Vagina (tissue), 2 donors: ENCODE measurements at regions not wholly inside any gene's neighbourhood (a gene's known extent, or its start where the extent isn't known, plus 50 kb on each side); places are given as distances from the start of the nearest gene placed in this dataset.

Experiments
- DNase-seq, 2 donors: peaks; one replicate each; pipeline ENCODE4 v3.0.0-alpha.2; 2017; ENCODE audit errors: extremely low spot score in 2 of 2
- H3K27ac ChIP-seq: fragments of 200-600 bp; sonication (generic); one replicate; pipeline ENCODE4 v1.5.1; 2019
- H3K27me3 ChIP-seq: fragments of 200-600 bp; sonication (generic); one replicate; pipeline ENCODE4 v1.5.1; 2019
- H3K36me3 ChIP-seq, 2 donors: fragments of 200-600 bp; sonication (generic); one replicate each; pipeline ENCODE4 v1.5.1; 2017 to 2019
- H3K4me1 ChIP-seq: fragments of 200-600 bp; sonication (generic); one replicate; pipeline ENCODE4 v1.5.1; 2019
- H3K4me3 ChIP-seq, 2 donors: fragments of 200-600 bp; sonication (generic); 1 replicate in 1 of 2; 2 replicates in 1 of 2; pipeline ENCODE4 v1.5.1; 2016 to 2019
- H3K9me3 ChIP-seq: fragments of 200-600 bp; sonication (generic); one replicate; pipeline ENCODE4 v1.5.1; 2019
- POLR2A ChIP-seq, 2 donors: fragments of 450-650 bp; IDR thresholded peaks; one replicate each; pipeline ENCODE4 v1.6.1; 2017; ENCODE audit warnings: antibody characterized with exemption in 2 of 2, mild to moderate bottlenecking in 2 of 2, moderate library complexity in 2 of 2
- POLR2AphosphoS5 ChIP-seq, 2 donors: sonication (generic); formaldehyde crosslinking; IDR thresholded peaks; one replicate each; pipeline ENCODE4 v1.9.0; 2017; ENCODE audit warnings: antibody characterized with exemption in 2 of 2, mild to moderate bottlenecking in 2 of 2, low read depth in 1 of 2; ENCODE audit not compliant: insufficient read depth in 1 of 2
- intact Hi-C: fragments of 100-400 bp; cut with DNase I; formaldehyde crosslinking; loops from one replicate; pipeline ENCODE4 v1.15.1; 2023
- TF ChIP-seq, protein P1 (sequence below), 3 experiments: fragments of 450-650 bp in 2 of 3; fragments of 200-600 bp in 1 of 3; sonication (generic) in 1 of 3; IDR thresholded peaks; one replicate each; pipeline ENCODE4 v1.5.1; 2017 to 2019; ENCODE audit warnings: antibody characterized with exemption in 3 of 3, mild to moderate bottlenecking in 2 of 3, moderate library complexity in 2 of 3

DNA sequence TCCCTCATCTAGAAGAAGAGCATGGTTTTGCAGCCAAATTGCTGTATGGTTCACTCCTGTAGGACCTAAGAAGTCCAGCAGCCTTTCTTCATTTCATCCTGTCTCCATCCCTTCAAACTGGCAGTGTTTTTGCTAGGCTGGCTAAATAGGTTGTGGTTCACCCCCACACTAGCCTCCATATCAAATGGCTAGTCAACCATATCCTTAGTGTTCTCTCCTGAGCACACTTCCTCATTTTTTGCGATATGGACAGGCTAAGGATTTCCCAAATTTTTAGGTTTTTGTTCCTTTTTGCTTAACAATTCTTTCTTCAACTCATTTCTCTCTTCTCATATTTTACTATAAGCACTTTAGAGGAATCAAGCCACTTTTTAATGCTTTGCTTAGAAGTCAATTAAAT, 98.8 kb upstream of the NOCT start:
- DNase-seq, result no peak
- no peak for TF ChIP-seq POLR2A (IDR thresholded peaks at IDR 0.05)
- no peak for TF ChIP-seq POLR2AphosphoS5 (IDR thresholded peaks at IDR 0.05; ENCODE audit: insufficient read depth in 1 of 2, low read depth in 1 of 2)
- TF ChIP-seq, protein P1, sequence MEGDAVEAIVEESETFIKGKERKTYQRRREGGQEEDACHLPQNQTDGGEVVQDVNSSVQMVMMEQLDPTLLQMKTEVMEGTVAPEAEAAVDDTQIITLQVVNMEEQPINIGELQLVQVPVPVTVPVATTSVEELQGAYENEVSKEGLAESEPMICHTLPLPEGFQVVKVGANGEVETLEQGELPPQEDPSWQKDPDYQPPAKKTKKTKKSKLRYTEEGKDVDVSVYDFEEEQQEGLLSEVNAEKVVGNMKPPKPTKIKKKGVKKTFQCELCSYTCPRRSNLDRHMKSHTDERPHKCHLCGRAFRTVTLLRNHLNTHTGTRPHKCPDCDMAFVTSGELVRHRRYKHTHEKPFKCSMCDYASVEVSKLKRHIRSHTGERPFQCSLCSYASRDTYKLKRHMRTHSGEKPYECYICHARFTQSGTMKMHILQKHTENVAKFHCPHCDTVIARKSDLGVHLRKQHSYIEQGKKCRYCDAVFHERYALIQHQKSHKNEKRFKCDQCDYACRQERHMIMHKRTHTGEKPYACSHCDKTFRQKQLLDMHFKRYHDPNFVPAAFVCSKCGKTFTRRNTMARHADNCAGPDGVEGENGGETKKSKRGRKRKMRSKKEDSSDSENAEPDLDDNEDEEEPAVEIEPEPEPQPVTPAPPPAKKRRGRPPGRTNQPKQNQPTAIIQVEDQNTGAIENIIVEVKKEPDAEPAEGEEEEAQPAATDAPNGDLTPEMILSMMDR (IDR thresholded peaks at IDR 0.05), result no peak

GRCh38 chr4:138915756-138916155, 99.8 kb upstream of the NOCT start:
- peaks cover 9% of the 10 kb centered on the region for H3K4me1 ChIP-seq
- no peak for DNase-seq
- H3K27ac ChIP-seq, result no peak overlapping the region
- TF ChIP-seq POLR2AphosphoS5 (IDR thresholded peaks at IDR 0.05; ENCODE audit: insufficient read depth in 1 of 2, low read depth in 1 of 2), result no peak
- TF ChIP-seq POLR2A (IDR thresholded peaks at IDR 0.05), result no peak
- TF ChIP-seq, protein P1 (IDR thresholded peaks at IDR 0.05), result no peak
- H3K9me3 ChIP-seq, result no peaks in the 10 kb centered on the region
- intact Hi-C loops, result no loop called here
- no peaks in the 10 kb centered on the region for H3K27me3 ChIP-seq
- no peaks in the 10 kb centered on the region for H3K36me3 ChIP-seq
- no peak overlapping the region for H3K4me3 ChIP-seq

More for the DNA sequence above, 98.8 kb upstream of the NOCT start:
- no peak overlapping the region for H3K4me3 ChIP-seq
- no peaks in the 10 kb centered on the region for H3K36me3 ChIP-seq
- no peaks in the 10 kb centered on the region for H3K27me3 ChIP-seq
- H3K9me3 ChIP-seq, result no peaks in the 10 kb centered on the region
- intact Hi-C loops, result no loop called here
- H3K4me1 ChIP-seq, result no peaks in the 10 kb centered on the region
- no peak overlapping the region for H3K27ac ChIP-seq

DNA sequence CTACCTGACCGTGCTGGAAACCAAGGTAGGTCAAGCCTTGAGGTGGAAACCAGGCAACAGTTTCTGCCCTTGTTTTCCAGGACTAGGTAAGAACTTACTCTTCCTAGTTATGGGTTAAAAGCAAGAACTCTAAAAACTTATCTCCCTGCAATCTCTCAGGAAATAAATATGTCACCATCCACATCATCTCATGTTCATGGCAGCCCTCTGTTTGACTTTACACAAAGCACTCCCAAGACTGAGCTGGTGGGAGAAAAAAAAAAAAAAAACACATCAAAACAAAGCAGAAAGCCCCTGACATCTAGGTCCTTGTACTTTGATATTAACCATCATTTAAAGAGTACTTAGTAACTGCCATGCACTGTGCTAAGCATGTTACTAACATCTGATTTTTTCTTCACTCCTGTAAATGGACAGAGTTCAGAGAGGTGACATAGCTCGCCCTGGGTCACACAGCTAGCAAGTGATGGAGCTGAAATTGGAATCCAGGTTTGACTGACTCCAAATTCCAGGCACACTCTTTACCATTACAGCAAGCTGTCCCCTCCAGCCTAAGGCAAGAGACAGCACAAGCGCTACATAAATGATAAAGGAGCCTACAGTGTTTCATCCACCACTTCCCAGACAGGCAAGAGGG, 102.8 kb upstream of the NOCT start:
- TF ChIP-seq POLR2A (IDR thresholded peaks at IDR 0.05), result no peak
- TF ChIP-seq, protein P1 (IDR thresholded peaks at IDR 0.05), result no peak
- TF ChIP-seq POLR2AphosphoS5 (IDR thresholded peaks at IDR 0.05; ENCODE audit: insufficient read depth in 1 of 2, low read depth in 1 of 2), result no peak
- H3K4me1 ChIP-seq, result peaks cover 17% of the 10 kb centered on the region
- DNase-seq, result no peak
- no peaks in the 10 kb centered on the region for H3K27me3 ChIP-seq
- no peaks in the 10 kb centered on the region for H3K36me3 ChIP-seq
- H3K4me3 ChIP-seq, result no peak overlapping the region
- intact Hi-C loops, result no loop called here
- H3K27ac ChIP-seq, result no peak overlapping the region
- H3K9me3 ChIP-seq, result no peaks in the 10 kb centered on the region

GRCh38 chr4:138911909-138912703, 103.5 kb upstream of the NOCT start:
- no peak overlapping the region for H3K27ac ChIP-seq
- intact Hi-C loops, result no loop called here
- TF ChIP-seq POLR2A (IDR thresholded peaks at IDR 0.05) (no peak), POLR2AphosphoS5 (IDR thresholded peaks at IDR 0.05; ENCODE audit: insufficient read depth in 1 of 2, low read depth in 1 of 2) (no peak)
- TF ChIP-seq, protein P1 (IDR thresholded peaks at IDR 0.05), result no peak

DNA sequence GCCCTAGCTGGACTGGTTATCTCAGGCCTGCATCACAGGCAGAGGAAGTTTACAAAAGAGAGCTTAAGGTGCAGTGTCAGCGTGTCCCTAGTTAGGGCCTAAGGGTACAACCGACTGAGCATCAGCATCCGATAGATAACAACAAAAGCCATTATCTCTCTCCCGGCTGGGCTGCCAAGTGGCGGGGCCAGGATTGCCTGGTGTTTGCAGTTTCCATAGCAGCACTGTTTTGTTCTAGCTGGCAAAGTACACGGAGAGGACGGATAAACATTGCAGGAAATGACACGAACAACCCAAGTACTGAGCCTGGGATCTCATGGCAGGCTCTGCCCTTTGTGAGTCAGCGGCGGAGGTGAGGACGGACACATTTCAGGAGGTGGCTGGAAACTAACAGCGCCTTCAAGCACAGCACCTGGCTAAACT, 104.7 kb upstream of the NOCT start:
- Histone ChIP-seq H3K36me3 (no peaks in the 10 kb centered on the region), H3K27me3 (no peaks in the 10 kb centered on the region), H3K9me3 (no peaks in the 10 kb centered on the region), H3K27ac (no peak overlapping the region), H3K4me3 (no peak overlapping the region), H3K4me1 (peaks cover 17% of the 10 kb centered on the region)
- intact Hi-C loops, result no loop called here
- DNase-seq, result peak in 1 of 2 donors; percentile 91
- peak; percentile 57 to 87 for TF ChIP-seq POLR2AphosphoS5 (IDR thresholded peaks at IDR 0.05; ENCODE audit: insufficient read depth in 1 of 2, low read depth in 1 of 2)
- TF ChIP-seq POLR2A (IDR thresholded peaks at IDR 0.05), result no peak
- TF ChIP-seq, protein P1 (IDR thresholded peaks at IDR 0.05), result no peak

More at GRCh38 chr4:138911909-138912703, 103.5 kb upstream of the NOCT start:
- Histone ChIP-seq H3K27me3 (no peaks in the 10 kb centered on the region), H3K4me1 (peaks cover 17% of the 10 kb centered on the region), H3K36me3 (no peaks in the 10 kb centered on the region), H3K9me3 (no peaks in the 10 kb centered on the region), H3K4me3 (no peak overlapping the region)
- no peak for DNase-seq
